H9 (cell line): ENCODE measurements at regions not wholly inside any gene's neighbourhood (a gene's known extent, or its start where the extent isn't known, plus 50 kb on each side); places are given as distances from the start of the nearest gene placed in this dataset.

Experiments used
- DNase-seq: peaks from one replicate; pipeline ENCODE4 v3.0.0-alpha.2; 2017
- H2AFZ ChIP-seq: one replicate; pipeline ENCODE4 v1.6.1; 2013; ENCODE audit warnings: mild to moderate bottlenecking, low read length, control low read depth, moderate library complexity
- H2AK5ac ChIP-seq: 2 replicates; pipeline ENCODE4 v1.6.1; 2013; ENCODE audit warnings: low read length, control low read depth, mixed read lengths; ENCODE audit not compliant: insufficient read length
- H2BK120ac ChIP-seq: one replicate; pipeline ENCODE4 v1.6.1; 2013; ENCODE audit warnings: low read depth, mild to moderate bottlenecking, low read length, control low read depth, inconsistent platforms; ENCODE audit not compliant: poor library complexity, severe bottlenecking
- H2BK12ac ChIP-seq: 2 replicates; pipeline ENCODE4 v1.6.1; 2013; ENCODE audit warnings: low read length, control low read depth, mixed read lengths, low read depth; ENCODE audit not compliant: insufficient read length
- H2BK15ac ChIP-seq: 2 replicates; pipeline ENCODE4 v1.6.1; 2013; ENCODE audit warnings: low read depth, low read length, control low read depth
- H2BK20ac ChIP-seq: one replicate; pipeline ENCODE4 v1.6.1; 2013; ENCODE audit warnings: low read depth, mild to moderate bottlenecking, low read length, control low read depth, inconsistent platforms; ENCODE audit not compliant: poor library complexity, severe bottlenecking
- H2BK5ac ChIP-seq: 2 replicates; pipeline ENCODE4 v1.6.1; 2013; ENCODE audit warnings: low read length, control low read depth, mixed read lengths; ENCODE audit not compliant: insufficient read length
- H3K14ac ChIP-seq: 2 replicates; pipeline ENCODE4 v1.6.1; 2013; ENCODE audit warnings: low read length, control low read depth; ENCODE audit not compliant: insufficient read depth
- H3K18ac ChIP-seq: 2 replicates; pipeline ENCODE4 v1.6.1; 2013; ENCODE audit warnings: low read depth, mild to moderate bottlenecking, mixed read lengths, low read length, control low read depth; ENCODE audit not compliant: insufficient read length
- H3K23ac ChIP-seq: 2 replicates; pipeline ENCODE4 v1.6.1; 2013; ENCODE audit warnings: low read length, control low read depth, mixed read lengths, low read depth; ENCODE audit not compliant: insufficient read length
- H3K23me2 ChIP-seq: 2 replicates; pipeline ENCODE4 v1.6.1; 2013; ENCODE audit warnings: low read depth, mild to moderate bottlenecking, mixed read lengths, low read length, control low read depth; ENCODE audit not compliant: insufficient read length, poor library complexity, severe bottlenecking
- H3K27ac ChIP-seq: 2 replicates; pipeline ENCODE4 v1.5.1; 2013; ENCODE audit warnings: low read length, control low read depth, mixed read lengths, low read depth; ENCODE audit not compliant: insufficient read length
- H3K27me3 ChIP-seq: 2 replicates; pipeline ENCODE4 v1.6.1; 2013; ENCODE audit warnings: low read length, control low read depth, inconsistent platforms; ENCODE audit not compliant: insufficient read depth
- H3K4ac ChIP-seq: 2 replicates; pipeline ENCODE4 v1.6.1; 2013; ENCODE audit warnings: low read depth, mild to moderate bottlenecking, control low read depth, inconsistent platforms, low read length, moderate library complexity
- H3K4me1 ChIP-seq: 2 replicates; pipeline ENCODE4 v1.6.1; 2013; ENCODE audit warnings: low read length, control low read depth, inconsistent platforms; ENCODE audit not compliant: insufficient read depth
- H3K4me2 ChIP-seq: 2 replicates; pipeline ENCODE4 v1.6.1; 2013; ENCODE audit warnings: low read length, control low read depth, mixed read lengths; ENCODE audit not compliant: insufficient read length, insufficient read depth
- H3K56ac ChIP-seq: 2 replicates; pipeline ENCODE4 v1.6.1; 2013; ENCODE audit warnings: low read depth, mild to moderate bottlenecking, mixed read lengths, low read length, control low read depth; ENCODE audit not compliant: insufficient read length
- H3K79me1 ChIP-seq: 2 replicates; pipeline ENCODE4 v1.6.1; 2013; ENCODE audit warnings: low read depth, mild to moderate bottlenecking, moderate library complexity, low read length, control low read depth, inconsistent platforms; ENCODE audit not compliant: insufficient read depth, poor library complexity, severe bottlenecking
- H3K79me2 ChIP-seq: 2 replicates; pipeline ENCODE4 v1.6.1; 2013; ENCODE audit warnings: low read length, control low read depth, inconsistent platforms; ENCODE audit not compliant: insufficient read depth
- H3K9ac ChIP-seq: 2 replicates; pipeline ENCODE4 v1.6.1; 2013; ENCODE audit warnings: low read length, control low read depth, mixed read lengths; ENCODE audit not compliant: insufficient read length; ENCODE audit errors: extremely low read depth
- H3K9me3 ChIP-seq: one replicate; pipeline ENCODE4 v1.6.1; 2013; ENCODE audit warnings: low read depth, low read length, inconsistent platforms; ENCODE audit not compliant: control insufficient read depth
- H3T11ph ChIP-seq: one replicate; pipeline ENCODE4 v1.6.1; 2013; ENCODE audit warnings: mild to moderate bottlenecking, low read length, control low read depth, inconsistent platforms
- H4K20me1 ChIP-seq: one replicate; pipeline ENCODE4 v1.6.1; 2013; ENCODE audit not compliant: control insufficient read depth, insufficient read length, insufficient read depth
- H4K5ac ChIP-seq: 2 replicates; pipeline ENCODE4 v1.6.1; 2013; ENCODE audit warnings: low read depth, mild to moderate bottlenecking, mixed read lengths, low read length, control low read depth; ENCODE audit not compliant: insufficient read length
- H4K8ac ChIP-seq: replicated peaks from 2 replicates; pipeline ENCODE4 v1.6.1; 2013; ENCODE audit warnings: low read length, control low read depth, mixed read lengths, low read depth; ENCODE audit not compliant: insufficient read length
- H4K91ac ChIP-seq: 2 replicates; pipeline ENCODE4 v1.6.1; 2013; ENCODE audit warnings: low read depth, mild to moderate bottlenecking, moderate library complexity, mixed read lengths, low read length, control low read depth; ENCODE audit not compliant: insufficient read length
- H3K27ac Mint-ChIP-seq, 3 experiments: 2 replicates in 2 of 3; 3 replicates in 1 of 3; pipeline ENCODE4 v1.8.0; 2020 to 2021; ENCODE audit warnings: mixed read lengths in 3 of 3, mild to moderate bottlenecking in 1 of 3, moderate library complexity in 1 of 3
- H3K27me3 Mint-ChIP-seq: 2 replicates; pipeline ENCODE4 v1.8.0; 2021; ENCODE audit warnings: low read depth, mild to moderate bottlenecking, moderate library complexity, mixed read lengths
- H3K36me3 Mint-ChIP-seq, 3 experiments: 2 replicates in 2 of 3; 3 replicates in 1 of 3; pipeline ENCODE4 v1.8.0; 2020 to 2021; ENCODE audit warnings: low read depth in 3 of 3, mixed read lengths in 3 of 3; ENCODE audit not compliant: insufficient read depth in 1 of 3
- H3K4me1 Mint-ChIP-seq, 2 experiments: 2 replicates each; pipeline ENCODE4 v1.8.0; 2020; ENCODE audit warnings: mixed read lengths in 2 of 2
- H3K4me3 Mint-ChIP-seq, 2 experiments: 2 replicates in 1 of 2; 3 replicates in 1 of 2; pipeline ENCODE4 v1.8.0; 2020 to 2021; ENCODE audit warnings: mild to moderate bottlenecking in 2 of 2, mixed read lengths in 2 of 2, moderate library complexity in 1 of 2
- H3K9me3 Mint-ChIP-seq, 2 experiments: 2 replicates in 1 of 2; 3 replicates in 1 of 2; pipeline ENCODE4 v1.8.0; 2020; ENCODE audit warnings: mild to moderate bottlenecking in 2 of 2, mixed read lengths in 2 of 2, moderate library complexity in 1 of 2
- WGBS: extraction: QIAGEN DNeasy Blood & Tissue Kit; methylation state at CpG from one replicate; pipeline ENCODE4 v1.1.7; 2013; ENCODE audit warnings: missing lambda C conversion rate, low lambda C conversion rate, mixed read lengths; ENCODE audit not compliant: insufficient read length; ENCODE audit errors: extremely low coverage; 5-methylcytosine and 5-hydroxymethylcytosine counted together
- TF ChIP-seq, protein P1 (sequence below): fragments of 200-600 bp; sonication (generic); conservative IDR thresholded peaks from 3 replicates; pipeline ENCODE4 v1.8.0; 2021; ENCODE audit warnings: antibody characterized with exemption, mild to moderate bottlenecking

DNA sequence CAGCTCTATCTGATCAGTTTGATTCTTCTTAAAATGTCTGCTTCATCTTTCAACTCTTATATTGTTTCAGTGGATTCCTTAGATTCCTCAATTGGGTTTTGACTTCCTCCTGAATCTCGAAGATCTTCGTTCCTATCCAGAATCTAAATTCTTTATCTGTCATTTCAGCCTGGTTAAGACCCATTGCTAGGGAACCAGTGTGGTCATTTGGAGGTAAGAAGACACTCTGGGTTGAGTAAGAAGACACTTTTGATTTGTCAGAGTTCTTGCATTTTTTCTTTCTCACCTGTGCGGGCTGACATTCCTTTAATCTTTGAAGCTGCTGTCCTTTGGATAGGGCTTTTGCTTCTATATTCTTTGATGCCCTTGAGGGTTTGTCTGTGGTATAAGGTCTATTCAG, 291.9 kb downstream of the SLC7A11 start:
- H3K27ac ChIP-seq, result no peak overlapping the region
- Mint-ChIP-seq H3K9me3 (peaks cover 0 to 2% of the 10 kb centered on the region in 2 experiments; a peak in 3 of 5 replicates), H3K27ac (no peak overlapping the region; a peak in 1 of 7 replicates), H3K4me3 (no peak overlapping the region), H3K4me1 (peaks cover 0 to 4% of the 10 kb centered on the region in 2 experiments; a peak in 1 of 4 replicates), H3K36me3 (no peaks in the 10 kb centered on the region), H3K27me3 (no peaks in the 10 kb centered on the region)
- no peaks in the 10 kb centered on the region for H3K79me2 ChIP-seq
- no peak overlapping the region for H3K9ac ChIP-seq
- no peak overlapping the region for H2AK5ac ChIP-seq
- no CpG with 5 or more reads among the region's 3 CpGs for WGBS
- no peak for DNase-seq
- H4K8ac ChIP-seq, result no peak overlapping the region
- H2BK120ac ChIP-seq, result no peak overlapping the region
- TF ChIP-seq, protein P1, sequence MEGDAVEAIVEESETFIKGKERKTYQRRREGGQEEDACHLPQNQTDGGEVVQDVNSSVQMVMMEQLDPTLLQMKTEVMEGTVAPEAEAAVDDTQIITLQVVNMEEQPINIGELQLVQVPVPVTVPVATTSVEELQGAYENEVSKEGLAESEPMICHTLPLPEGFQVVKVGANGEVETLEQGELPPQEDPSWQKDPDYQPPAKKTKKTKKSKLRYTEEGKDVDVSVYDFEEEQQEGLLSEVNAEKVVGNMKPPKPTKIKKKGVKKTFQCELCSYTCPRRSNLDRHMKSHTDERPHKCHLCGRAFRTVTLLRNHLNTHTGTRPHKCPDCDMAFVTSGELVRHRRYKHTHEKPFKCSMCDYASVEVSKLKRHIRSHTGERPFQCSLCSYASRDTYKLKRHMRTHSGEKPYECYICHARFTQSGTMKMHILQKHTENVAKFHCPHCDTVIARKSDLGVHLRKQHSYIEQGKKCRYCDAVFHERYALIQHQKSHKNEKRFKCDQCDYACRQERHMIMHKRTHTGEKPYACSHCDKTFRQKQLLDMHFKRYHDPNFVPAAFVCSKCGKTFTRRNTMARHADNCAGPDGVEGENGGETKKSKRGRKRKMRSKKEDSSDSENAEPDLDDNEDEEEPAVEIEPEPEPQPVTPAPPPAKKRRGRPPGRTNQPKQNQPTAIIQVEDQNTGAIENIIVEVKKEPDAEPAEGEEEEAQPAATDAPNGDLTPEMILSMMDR, result no peak
- H3K23me2 ChIP-seq, result no peaks in the 10 kb centered on the region
- H4K5ac ChIP-seq, result no peak overlapping the region
- no peak overlapping the region for H3K18ac ChIP-seq
- no peak overlapping the region for H3K23ac ChIP-seq
- no peak overlapping the region for H2BK5ac ChIP-seq
- H3K79me1 ChIP-seq, result no peaks in the 10 kb centered on the region
- H3K56ac ChIP-seq, result no peak overlapping the region
- no peak overlapping the region for H2BK15ac ChIP-seq
- H3K9me3 ChIP-seq, result no peaks in the 10 kb centered on the region
- H3K27me3 ChIP-seq, result no peaks in the 10 kb centered on the region
- no peak overlapping the region for H2AFZ ChIP-seq
- no peak overlapping the region for H3K4ac ChIP-seq
- no peaks in the 10 kb centered on the region for H4K20me1 ChIP-seq
- H2BK20ac ChIP-seq, result no peak overlapping the region
- H3T11ph ChIP-seq, result no peak overlapping the region
- H2BK12ac ChIP-seq, result no peak overlapping the region
- no peak overlapping the region for H4K91ac ChIP-seq
- H3K14ac ChIP-seq, result no peak overlapping the region
- no peak overlapping the region for H3K4me2 ChIP-seq
- H3K4me1 ChIP-seq, result no peaks in the 10 kb centered on the region
